HG02973 (cell line): ENCODE measurements at regions not wholly inside any gene's neighbourhood (a gene's known extent, or its start where the extent isn't known, plus 50 kb on each side); places are given as distances from the start of the nearest gene placed in this dataset.
"Not testable (repeated sequence)": the region's sequence is repeated elsewhere in the genome, so short reads cannot be mapped to it uniquely, and the experiment has no call there.

Experiments
- ATAC-seq: cut with Tn5 transposase; IDR thresholded peaks from one replicate; pipeline ENCODE4 v1.9.1; 2021; ENCODE audit warnings: moderate library complexity; ENCODE audit not compliant: unreplicated experiment

- ATAC-seq: no peak
Measured at GRCh38 chr11:96506953-96507354, 117.1 kb downstream of the JRKL start.

- ATAC-seq: no peak
Measured at GRCh38 chr11:96508861-96509260, 119.0 kb downstream of the JRKL start.

GRCh38 chr11:96520939-96521338 lies 131.1 kb downstream of the JRKL start:
- no peak for ATAC-seq

GRCh38 chr11:96523656-96524055 lies 133.8 kb downstream of the JRKL start:
- ATAC-seq: no peak

- no peak for ATAC-seq
Measured at GRCh38 chr11:96524475-96524874, 134.7 kb downstream of the JRKL start.

GRCh38 chr11:96530473-96530872 lies 140.7 kb downstream of the JRKL start:
- no peak for ATAC-seq

GRCh38 chr11:96538104-96538503 lies 148.3 kb downstream of the JRKL start:
- ATAC-seq: peak; percentile 63

GRCh38 chr11:96538622-96539021 lies 148.8 kb downstream of the JRKL start:
- no peak for ATAC-seq

GRCh38 chr11:96540875-96541274 lies 151.1 kb downstream of the JRKL start:
- no peak for ATAC-seq

- ATAC-seq: no peak
Measured at GRCh38 chr11:96543177-96543576, 153.4 kb downstream of the JRKL start.

- ATAC-seq: not testable (repeated sequence)
Measured at GRCh38 chr11:96545192-96545591, 155.4 kb downstream of the JRKL start.

GRCh38 chr11:96551136-96551535 lies 161.3 kb downstream of the JRKL start:
- ATAC-seq: no peak

- no peak for ATAC-seq
Measured at GRCh38 chr11:96554236-96554820, 164.5 kb downstream of the JRKL start.

- ATAC-seq: not testable (repeated sequence)
Measured at GRCh38 chr11:96555826-96556225, 166.0 kb downstream of the JRKL start.

GRCh38 chr11:96560727-96561126 lies 170.9 kb downstream of the JRKL start:
- not testable (repeated sequence) for ATAC-seq

- ATAC-seq: no peak
Measured at GRCh38 chr11:96567176-96567575, 177.4 kb downstream of the JRKL start.

- ATAC-seq: no peak
Measured at GRCh38 chr11:96567667-96568066, 177.9 kb downstream of the JRKL start.

- ATAC-seq: no peak
Measured at GRCh38 chr11:96576383-96576782, 186.6 kb downstream of the JRKL start.

- ATAC-seq: no peak
Measured at GRCh38 chr11:96578379-96578778, 188.6 kb downstream of the JRKL start.

- no peak for ATAC-seq
Measured at GRCh38 chr11:96579656-96580055, 189.8 kb downstream of the JRKL start.

GRCh38 chr11:96580476-96581040 lies 190.7 kb downstream of the JRKL start:
- no peak for ATAC-seq

- not testable (repeated sequence) for ATAC-seq
Measured at GRCh38 chr11:96585944-96586880, 196.4 kb downstream of the JRKL start.
